Mesenchymal stem cell (in vitro differentiated cells and primary cell): ENCODE measurements at regions not wholly inside any gene's neighbourhood (a gene's known extent, or its start where the extent isn't known, plus 50 kb on each side); places are given as distances from the start of the nearest gene placed in this dataset.

Experiments
- DNase-seq: peaks from one replicate; pipeline ENCODE4 v3.0.0-alpha.2; 2013
- H2AFZ ChIP-seq: one replicate; pipeline ENCODE4 v1.6.1; 2013; ENCODE audit warnings: low read depth, mild to moderate bottlenecking, control low read depth, inconsistent platforms, low read length, moderate library complexity
- H2AK5ac ChIP-seq: 2 replicates; pipeline ENCODE4 v1.6.1; 2013; ENCODE audit warnings: low read length, moderate library complexity, mild to moderate bottlenecking, inconsistent platforms; ENCODE audit not compliant: severe bottlenecking
- H2BK120ac ChIP-seq: one replicate; pipeline ENCODE4 v1.6.1; 2013; ENCODE audit warnings: low read depth, mild to moderate bottlenecking, inconsistent platforms, low read length, moderate library complexity
- H2BK12ac ChIP-seq, 2 experiments: one replicate each; pipeline ENCODE4 v1.6.1; 2013; ENCODE audit warnings: inconsistent platforms in 2 of 2, low read length in 2 of 2, mild to moderate bottlenecking in 2 of 2, moderate library complexity in 2 of 2, control low read depth in 1 of 2
- H2BK15ac ChIP-seq: one replicate; pipeline ENCODE4 v1.6.1; 2013; ENCODE audit warnings: mild to moderate bottlenecking, low read depth, inconsistent platforms; ENCODE audit not compliant: poor library complexity, severe bottlenecking
- H2BK5ac ChIP-seq: 2 replicates; pipeline ENCODE4 v1.6.1; 2013; ENCODE audit warnings: low read depth, mild to moderate bottlenecking, low read length, control low read depth, inconsistent platforms; ENCODE audit not compliant: poor library complexity, severe bottlenecking
- H3K14ac ChIP-seq, 2 experiments: one replicate each; pipeline ENCODE4 v1.6.1; 2013; ENCODE audit warnings: inconsistent platforms in 2 of 2, low read length in 2 of 2, control low read depth in 1 of 2, mild to moderate bottlenecking in 1 of 2, moderate library complexity in 1 of 2
- H3K18ac ChIP-seq, 2 experiments: one replicate each; pipeline ENCODE4 v1.6.1; 2013; ENCODE audit warnings: inconsistent platforms in 2 of 2, low read length in 2 of 2, control low read depth in 1 of 2, low read depth in 1 of 2, mild to moderate bottlenecking in 1 of 2
- H3K23ac ChIP-seq, 2 experiments: one replicate each; pipeline ENCODE4 v1.6.1; 2013; ENCODE audit warnings: inconsistent platforms in 2 of 2, low read length in 2 of 2, mild to moderate bottlenecking in 2 of 2, moderate library complexity in 2 of 2, control low read depth in 1 of 2
- H3K27ac ChIP-seq: 2 replicates; pipeline ENCODE4 v1.5.1; 2013; ENCODE audit warnings: mild to moderate bottlenecking, moderate library complexity, low read length, control low read depth, inconsistent platforms; ENCODE audit not compliant: poor library complexity, severe bottlenecking
- H3K27me3 ChIP-seq, 2 experiments: 2 replicates each; pipeline versions ENCODE4 v1.6.1 to v1.7.0; 2013; ENCODE audit warnings: low read length in 2 of 2, mild to moderate bottlenecking in 2 of 2, moderate library complexity in 2 of 2, control low read depth in 1 of 2, inconsistent platforms in 1 of 2; ENCODE audit not compliant: control insufficient read depth in 1 of 2, insufficient read depth in 1 of 2
- H3K36me3 ChIP-seq, 2 experiments: 2 replicates each; pipeline versions ENCODE4 v1.6.1 to v1.7.0; 2013; ENCODE audit warnings: low read length in 2 of 2, control low read depth in 1 of 2, inconsistent platforms in 1 of 2, low read depth in 1 of 2, mild to moderate bottlenecking in 1 of 2; ENCODE audit not compliant: insufficient read depth in 2 of 2, control insufficient read depth in 1 of 2
- H3K4ac ChIP-seq, 2 experiments: one replicate each; pipeline ENCODE4 v1.6.1; 2013; ENCODE audit warnings: inconsistent platforms in 2 of 2, low read length in 2 of 2, mild to moderate bottlenecking in 2 of 2, moderate library complexity in 2 of 2, control low read depth in 1 of 2, low read depth in 1 of 2
- H3K4me1 ChIP-seq: 2 replicates; pipeline ENCODE4 v1.6.1; 2013; ENCODE audit warnings: low read depth, low read length, control low read depth; ENCODE audit not compliant: control insufficient read depth, insufficient read depth
- H3K4me2 ChIP-seq: 2 replicates; pipeline ENCODE4 v1.6.1; 2013; ENCODE audit warnings: low read length, mild to moderate bottlenecking, inconsistent platforms; ENCODE audit not compliant: poor library complexity, severe bottlenecking
- H3K4me3 ChIP-seq, 2 experiments: 2 replicates each; pipeline versions ENCODE4 v1.5.1 to v1.7.0; 2013; ENCODE audit warnings: low read length in 2 of 2, mild to moderate bottlenecking in 2 of 2, control low read depth in 1 of 2, low read depth in 1 of 2; ENCODE audit not compliant: insufficient read depth in 1 of 2
- H3K79me1 ChIP-seq: replicated peaks from 2 replicates; pipeline ENCODE4 v1.6.1; 2013; ENCODE audit warnings: mild to moderate bottlenecking, control low read depth, low read length, inconsistent platforms; ENCODE audit not compliant: poor library complexity, severe bottlenecking
- H3K9ac ChIP-seq: 2 replicates; pipeline ENCODE4 v1.7.0; 2013; ENCODE audit warnings: mild to moderate bottlenecking, low read length, moderate library complexity
- H3K9me3 ChIP-seq: 2 replicates; pipeline ENCODE4 v1.7.0; 2013; ENCODE audit warnings: mild to moderate bottlenecking, low read length; ENCODE audit not compliant: control insufficient read depth
- H4K8ac ChIP-seq: one replicate; pipeline ENCODE4 v1.6.1; 2013; ENCODE audit warnings: inconsistent platforms, mild to moderate bottlenecking, low read length, moderate library complexity
- H4K91ac ChIP-seq: one replicate; pipeline ENCODE4 v1.6.1; 2013; ENCODE audit warnings: mild to moderate bottlenecking, low read length, inconsistent platforms
- WGBS: methylation state at CpG from one replicate; pipeline ENCODE4 v1.1.7; 2013; ENCODE audit warnings: mixed read lengths; 5-methylcytosine and 5-hydroxymethylcytosine counted together

- H2AK5ac ChIP-seq: no peak overlapping the region
- H3K4me3 ChIP-seq: no peak overlapping the region
- H3K36me3 ChIP-seq: no peaks in the 10 kb centered on the region
- no peak overlapping the region for H3K18ac ChIP-seq
- H3K23ac ChIP-seq: no peak overlapping the region
- no peak overlapping the region for H3K4ac ChIP-seq
- no peaks in the 10 kb centered on the region for H3K9me3 ChIP-seq
- no peak overlapping the region for H2AFZ ChIP-seq
- H2BK15ac ChIP-seq: no peak overlapping the region
- DNase-seq: no peak
- H3K27me3 ChIP-seq: no peaks in the 10 kb centered on the region
- H2BK120ac ChIP-seq: no peak overlapping the region
- H2BK5ac ChIP-seq: no peak overlapping the region
- no peaks in the 10 kb centered on the region for H3K4me1 ChIP-seq
- peaks cover 2% of the 10 kb centered on the region for H3K79me1 ChIP-seq
- H4K91ac ChIP-seq: no peak overlapping the region
- H3K4me2 ChIP-seq: no peak overlapping the region
- H3K9ac ChIP-seq: no peak overlapping the region
- no peak overlapping the region for H3K14ac ChIP-seq
- H2BK12ac ChIP-seq: no peak overlapping the region
- no peak overlapping the region for H4K8ac ChIP-seq
- H3K27ac ChIP-seq: no peak overlapping the region
These were observed 62.0 kb downstream of the HFE start for GRCh38 chr6:26149240-26149639.

GRCh38 chr6:26152226-26153101, 65.2 kb downstream of the HFE start:
- Histone ChIP-seq H2BK12ac (no peak overlapping the region), H4K8ac (no peak overlapping the region), H3K36me3 (no peaks in the 10 kb centered on the region), H2BK120ac (no peak overlapping the region), H2AFZ (no peak overlapping the region), H4K91ac (no peak overlapping the region), H3K27me3 (no peaks in the 10 kb centered on the region), H3K18ac (no peak overlapping the region), H2BK15ac (no peak overlapping the region), H3K9me3 (no peaks in the 10 kb centered on the region), H3K4me3 (no peak overlapping the region), H3K79me1 (peaks cover 3% of the 10 kb centered on the region), H3K4ac (no peak overlapping the region), H3K4me2 (no peak overlapping the region), H3K4me1 (no peaks in the 10 kb centered on the region), H2BK5ac (no peak overlapping the region), H3K23ac (no peak overlapping the region), H3K27ac (peak overlapping the region; percentile 64), H2AK5ac (no peak overlapping the region), H3K14ac (no peak overlapping the region), H3K9ac (no peak overlapping the region)
- no peak for DNase-seq
- WGBS: 87% methylated on average over 5 of the region's 6 CpGs

GRCh38 chr6:26155061-26155930, 68.1 kb downstream of the HFE start:
- Histone ChIP-seq H2AFZ (no peak overlapping the region), H3K9me3 (no peaks in the 10 kb centered on the region), H3K27me3 (no peaks in the 10 kb centered on the region), H3K18ac (no peak overlapping the region), H2AK5ac (no peak overlapping the region), H3K23ac (no peak overlapping the region), H2BK15ac (no peak overlapping the region), H2BK5ac (no peak overlapping the region), H3K79me1 (peaks cover 3% of the 10 kb centered on the region), H3K4ac (no peak overlapping the region), H2BK120ac (no peak overlapping the region), H2BK12ac (no peak overlapping the region), H4K91ac (no peak overlapping the region), H3K4me2 (peak overlapping the region; percentile 94), H3K4me1 (no peaks in the 10 kb centered on the region), H3K36me3 (no peaks in the 10 kb centered on the region), H3K4me3 (peak overlapping the region in 1 of 2 experiments; percentile 85), H3K27ac (peak overlapping the region; percentile 74), H4K8ac (no peak overlapping the region), H3K14ac (no peak overlapping the region), H3K9ac (peak overlapping the region; percentile 92)
- peak; percentile 31 for DNase-seq
- 3% methylated on average over 6 of the region's 9 CpGs for WGBS
